ENCODE measurements at regions not wholly inside any gene's neighbourhood (a gene's known extent, or its start where the extent isn't known, plus 50 kb on each side); places are given as distances from the start of the nearest gene placed in this dataset.

DNA sequence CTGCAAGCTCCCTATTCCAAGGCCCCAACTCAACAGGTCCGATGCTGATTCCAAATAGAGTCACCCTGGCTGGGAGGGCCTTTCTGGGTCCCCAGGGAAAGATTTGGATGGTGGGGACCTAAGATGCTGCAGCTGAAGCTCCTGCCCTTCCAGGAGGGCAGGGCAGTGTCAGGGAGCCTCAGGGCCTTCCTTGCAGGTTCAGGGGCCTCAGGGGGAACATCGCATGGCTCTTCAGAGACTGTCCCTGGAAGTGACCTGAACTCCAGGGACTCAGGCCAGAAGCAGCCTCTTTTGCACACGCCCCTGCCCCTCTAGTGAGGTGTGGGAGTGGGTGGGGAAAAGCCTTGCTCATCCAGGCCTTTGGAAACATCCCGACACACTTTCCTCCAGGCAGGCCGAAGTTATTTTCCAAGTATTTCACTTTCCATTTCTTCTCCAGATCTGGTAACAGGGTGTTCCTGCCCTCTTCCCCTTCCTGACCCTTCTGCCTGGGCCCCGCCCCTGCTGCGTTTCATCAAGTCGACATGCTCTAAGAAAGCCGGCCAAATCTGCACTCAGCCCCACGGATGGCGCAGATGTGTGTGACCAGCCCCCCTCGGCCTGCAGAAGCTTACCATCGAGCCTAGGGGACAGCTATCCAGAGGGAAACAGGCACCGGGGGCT, 159.5 kb downstream of the FGF18 start:
- no peak for TF ChIP-seq GABPA (IDR thresholded peaks at IDR 0.05; ENCODE audit: low read depth)
- no peak overlapping the region for H3K4me3 ChIP-seq (replicated peaks; ENCODE audit: insufficient read depth, low read length)
- H3K27ac ChIP-seq (replicated peaks), result no peak overlapping the region
- no peak for DNase-seq (ENCODE audit: low read depth in 1 of 2, low spot score in 1 of 2)
- no peaks in the 10 kb centered on the region for H3K27me3 ChIP-seq (ENCODE audit: insufficient read depth, poor library complexity, severe bottlenecking)

DNA sequence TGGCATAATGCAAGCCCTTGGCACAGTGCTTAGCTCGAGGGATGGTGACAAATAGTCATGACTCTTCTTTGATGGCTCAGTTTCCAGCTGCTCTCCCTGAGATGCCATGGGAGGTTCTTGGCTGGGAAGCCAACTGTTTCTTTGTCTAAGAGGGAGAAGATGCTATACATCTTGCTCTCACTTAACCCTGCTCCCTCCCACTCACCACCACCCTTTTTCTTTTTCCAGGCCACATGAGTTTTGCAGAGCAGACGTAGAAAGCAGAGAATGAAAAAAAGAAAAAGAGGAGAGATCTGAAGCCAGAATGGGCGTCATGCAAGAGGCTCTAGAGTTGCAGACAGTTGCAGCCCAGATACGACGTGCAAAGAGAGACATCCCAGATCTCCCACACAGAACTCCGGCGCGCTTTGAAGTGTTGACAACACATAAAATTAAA, 160.5 kb downstream of the FGF18 start:
- DNase-seq (ENCODE audit: low read depth in 1 of 2, low spot score in 1 of 2), result no peak
- TF ChIP-seq, protein P1, sequence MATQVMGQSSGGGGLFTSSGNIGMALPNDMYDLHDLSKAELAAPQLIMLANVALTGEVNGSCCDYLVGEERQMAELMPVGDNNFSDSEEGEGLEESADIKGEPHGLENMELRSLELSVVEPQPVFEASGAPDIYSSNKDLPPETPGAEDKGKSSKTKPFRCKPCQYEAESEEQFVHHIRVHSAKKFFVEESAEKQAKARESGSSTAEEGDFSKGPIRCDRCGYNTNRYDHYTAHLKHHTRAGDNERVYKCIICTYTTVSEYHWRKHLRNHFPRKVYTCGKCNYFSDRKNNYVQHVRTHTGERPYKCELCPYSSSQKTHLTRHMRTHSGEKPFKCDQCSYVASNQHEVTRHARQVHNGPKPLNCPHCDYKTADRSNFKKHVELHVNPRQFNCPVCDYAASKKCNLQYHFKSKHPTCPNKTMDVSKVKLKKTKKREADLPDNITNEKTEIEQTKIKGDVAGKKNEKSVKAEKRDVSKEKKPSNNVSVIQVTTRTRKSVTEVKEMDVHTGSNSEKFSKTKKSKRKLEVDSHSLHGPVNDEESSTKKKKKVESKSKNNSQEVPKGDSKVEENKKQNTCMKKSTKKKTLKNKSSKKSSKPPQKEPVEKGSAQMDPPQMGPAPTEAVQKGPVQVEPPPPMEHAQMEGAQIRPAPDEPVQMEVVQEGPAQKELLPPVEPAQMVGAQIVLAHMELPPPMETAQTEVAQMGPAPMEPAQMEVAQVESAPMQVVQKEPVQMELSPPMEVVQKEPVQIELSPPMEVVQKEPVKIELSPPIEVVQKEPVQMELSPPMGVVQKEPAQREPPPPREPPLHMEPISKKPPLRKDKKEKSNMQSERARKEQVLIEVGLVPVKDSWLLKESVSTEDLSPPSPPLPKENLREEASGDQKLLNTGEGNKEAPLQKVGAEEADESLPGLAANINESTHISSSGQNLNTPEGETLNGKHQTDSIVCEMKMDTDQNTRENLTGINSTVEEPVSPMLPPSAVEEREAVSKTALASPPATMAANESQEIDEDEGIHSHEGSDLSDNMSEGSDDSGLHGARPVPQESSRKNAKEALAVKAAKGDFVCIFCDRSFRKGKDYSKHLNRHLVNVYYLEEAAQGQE (IDR thresholded peaks at IDR 0.05; ENCODE audit: insufficient replicate concordance, low read depth), result no peak
- no peak for TF ChIP-seq SPI1 (IDR thresholded peaks at IDR 0.05; ENCODE audit: borderline replicate concordance, low read depth)
- TF ChIP-seq, protein P2, sequence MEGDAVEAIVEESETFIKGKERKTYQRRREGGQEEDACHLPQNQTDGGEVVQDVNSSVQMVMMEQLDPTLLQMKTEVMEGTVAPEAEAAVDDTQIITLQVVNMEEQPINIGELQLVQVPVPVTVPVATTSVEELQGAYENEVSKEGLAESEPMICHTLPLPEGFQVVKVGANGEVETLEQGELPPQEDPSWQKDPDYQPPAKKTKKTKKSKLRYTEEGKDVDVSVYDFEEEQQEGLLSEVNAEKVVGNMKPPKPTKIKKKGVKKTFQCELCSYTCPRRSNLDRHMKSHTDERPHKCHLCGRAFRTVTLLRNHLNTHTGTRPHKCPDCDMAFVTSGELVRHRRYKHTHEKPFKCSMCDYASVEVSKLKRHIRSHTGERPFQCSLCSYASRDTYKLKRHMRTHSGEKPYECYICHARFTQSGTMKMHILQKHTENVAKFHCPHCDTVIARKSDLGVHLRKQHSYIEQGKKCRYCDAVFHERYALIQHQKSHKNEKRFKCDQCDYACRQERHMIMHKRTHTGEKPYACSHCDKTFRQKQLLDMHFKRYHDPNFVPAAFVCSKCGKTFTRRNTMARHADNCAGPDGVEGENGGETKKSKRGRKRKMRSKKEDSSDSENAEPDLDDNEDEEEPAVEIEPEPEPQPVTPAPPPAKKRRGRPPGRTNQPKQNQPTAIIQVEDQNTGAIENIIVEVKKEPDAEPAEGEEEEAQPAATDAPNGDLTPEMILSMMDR (IDR thresholded peaks at IDR 0.05; ENCODE audit: insufficient read depth, low read length), result no peak
- no peak overlapping the region for H3K27ac ChIP-seq (replicated peaks)

DNA sequence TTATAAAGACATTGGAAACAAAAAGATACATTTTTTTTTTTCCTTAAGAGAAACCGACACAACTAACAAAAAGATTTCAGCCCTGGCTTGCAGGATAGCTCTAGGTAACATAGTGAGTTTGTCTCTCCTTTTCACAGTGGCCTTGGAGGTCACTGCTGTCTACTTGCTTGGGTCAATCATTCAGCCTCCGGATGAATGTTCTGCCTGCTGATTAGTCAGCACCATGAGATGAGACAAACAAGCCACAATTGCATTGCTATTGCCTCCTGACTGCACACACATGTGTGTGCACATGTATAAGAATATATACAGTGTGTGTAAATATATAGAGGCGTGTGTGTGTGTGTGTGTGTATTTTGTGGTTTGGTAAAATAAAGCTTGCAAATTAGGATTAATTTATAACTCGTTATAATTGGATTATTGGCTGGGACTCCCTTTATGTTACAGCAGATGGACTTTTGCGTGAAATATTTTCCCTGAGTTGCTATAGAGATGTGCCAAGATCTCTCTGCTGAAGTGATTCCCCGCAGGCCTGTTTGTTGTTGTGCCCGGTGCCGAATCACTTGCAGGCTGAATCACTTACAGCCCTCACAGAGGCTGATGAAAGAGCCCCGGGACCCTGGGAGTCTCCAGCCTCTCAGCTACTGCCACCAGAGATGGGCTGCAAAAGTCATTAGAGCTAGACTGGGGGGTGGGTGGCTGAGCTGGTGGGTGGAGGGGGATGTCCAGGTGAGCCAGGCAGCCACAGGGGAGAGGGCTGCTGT, 161.2 kb downstream of the FGF18 start:
- Histone ChIP-seq H3K27ac (replicated peaks) (no peak overlapping the region), H3K4me3 (replicated peaks; ENCODE audit: insufficient read depth, low read length) (no peak overlapping the region), H3K27me3 (ENCODE audit: insufficient read depth, poor library complexity, severe bottlenecking) (no peaks in the 10 kb centered on the region)
- DNase-seq (ENCODE audit: low read depth in 1 of 2, low spot score in 1 of 2), result no peak
- no peak for TF ChIP-seq POLR2AphosphoS5 (IDR thresholded peaks at IDR 0.05; ENCODE audit: low read depth)
- TF ChIP-seq GABPA (IDR thresholded peaks at IDR 0.05; ENCODE audit: low read depth), result no peak
- TF ChIP-seq, protein P1 (IDR thresholded peaks at IDR 0.05; ENCODE audit: insufficient replicate concordance, low read depth), result no peak
- TF ChIP-seq, protein P2 (IDR thresholded peaks at IDR 0.05; ENCODE audit: insufficient read depth, low read length), result no peak
- TF ChIP-seq SPI1 (IDR thresholded peaks at IDR 0.05; ENCODE audit: borderline replicate concordance, low read depth), result no peak

More for the DNA sequence above, 160.5 kb downstream of the FGF18 start:
- no peak overlapping the region for H3K4me3 ChIP-seq (replicated peaks; ENCODE audit: insufficient read depth, low read length)
- no peaks in the 10 kb centered on the region for H3K27me3 ChIP-seq (ENCODE audit: insufficient read depth, poor library complexity, severe bottlenecking)

DNA sequence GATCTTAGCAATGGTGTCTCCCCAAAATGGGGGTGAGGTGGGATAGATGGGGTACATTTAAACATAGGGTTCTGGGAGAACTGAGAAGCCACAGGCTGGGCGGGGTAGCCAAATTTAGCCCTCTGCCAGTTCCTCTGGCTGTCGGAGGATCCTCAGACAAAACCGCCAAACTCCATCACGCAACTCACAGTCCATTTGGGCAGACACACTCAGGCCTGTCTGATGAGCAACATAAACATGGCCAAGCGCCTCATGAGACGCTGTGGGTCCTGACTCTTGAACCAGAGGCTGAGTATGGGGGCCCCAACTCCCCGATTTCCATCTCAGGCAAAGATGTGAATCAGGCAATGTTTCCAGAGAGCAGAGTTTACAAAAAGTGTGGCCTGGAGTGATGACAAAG, 162.3 kb downstream of the FGF18 start:
- H3K4me3 ChIP-seq (replicated peaks; ENCODE audit: insufficient read depth, low read length), result no peak overlapping the region
- DNase-seq (ENCODE audit: low read depth in 1 of 2, low spot score in 1 of 2), result no peak
- no peaks in the 10 kb centered on the region for H3K27me3 ChIP-seq (ENCODE audit: insufficient read depth, poor library complexity, severe bottlenecking)

More for the DNA sequence above, 162.3 kb downstream of the FGF18 start:
- TF ChIP-seq, protein P2 (IDR thresholded peaks at IDR 0.05; ENCODE audit: insufficient read depth, low read length), result no peak
- TF ChIP-seq GABPA (IDR thresholded peaks at IDR 0.05; ENCODE audit: low read depth) (no peak), SPI1 (IDR thresholded peaks at IDR 0.05; ENCODE audit: borderline replicate concordance, low read depth) (no peak), POLR2AphosphoS5 (IDR thresholded peaks at IDR 0.05; ENCODE audit: low read depth) (no peak)
- TF ChIP-seq, protein P1 (IDR thresholded peaks at IDR 0.05; ENCODE audit: insufficient replicate concordance, low read depth), result no peak
- no peak overlapping the region for H3K27ac ChIP-seq (replicated peaks)

Data from HL-60 (cell line).